PC-3 (cell line): ENCODE measurements at regions not wholly inside any gene's neighbourhood (a gene's known extent, or its start where the extent isn't known, plus 50 kb on each side); places are given as distances from the start of the nearest gene placed in this dataset.

Experiments
- CTCF ChIP-seq: fragments of 300-600 bp; sonication (generic); conservative IDR thresholded peaks from 2 replicates; pipeline ENCODE4 v1.5.1; 2017; ENCODE audit warnings: antibody characterized with exemption, low read depth, mild to moderate bottlenecking, low read length
- EZH2 ChIP-seq: fragments of 300-600 bp; sonication (generic); IDR thresholded peaks from one replicate; pipeline ENCODE4 v1.6.1; 2017; ENCODE audit warnings: antibody characterized with exemption, mild to moderate bottlenecking, low read length; ENCODE audit not compliant: unreplicated experiment
- EZH2phosphoT487 ChIP-seq: fragments of 300-600 bp; sonication (generic); IDR thresholded peaks from 2 replicates; pipeline ENCODE4 v1.6.1; 2018; ENCODE audit warnings: mild to moderate bottlenecking, antibody characterized with exemption, low read length, borderline replicate concordance

DNA sequence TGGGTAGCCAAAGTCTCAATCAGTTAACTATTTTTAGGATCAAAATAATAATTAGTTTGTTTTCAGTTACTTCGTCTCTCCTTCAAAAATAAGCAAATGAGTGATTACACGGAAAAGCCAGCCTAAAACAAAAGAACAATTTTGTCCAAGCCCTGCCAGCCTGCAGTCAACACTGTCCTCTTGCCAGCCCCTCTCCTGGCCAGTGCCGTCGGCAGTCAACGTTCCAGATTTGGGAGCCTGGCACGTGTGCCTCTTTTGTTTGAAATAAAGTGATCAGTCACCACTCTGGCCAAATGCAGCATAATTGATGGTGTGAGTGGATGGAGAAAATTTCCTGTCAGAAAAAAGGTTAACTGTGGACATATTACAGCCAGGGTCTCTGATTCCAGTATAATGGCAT lies 260.6 kb upstream of the SKOR2 start:
- TF ChIP-seq EZH2phosphoT487 (no peak), CTCF (no peak), EZH2 (no peak)
